ENCODE measurements at regions not wholly inside any gene's neighbourhood (a gene's known extent, or its start where the extent isn't known, plus 50 kb on each side); places are given as distances from the start of the nearest gene placed in this dataset.

DNA sequence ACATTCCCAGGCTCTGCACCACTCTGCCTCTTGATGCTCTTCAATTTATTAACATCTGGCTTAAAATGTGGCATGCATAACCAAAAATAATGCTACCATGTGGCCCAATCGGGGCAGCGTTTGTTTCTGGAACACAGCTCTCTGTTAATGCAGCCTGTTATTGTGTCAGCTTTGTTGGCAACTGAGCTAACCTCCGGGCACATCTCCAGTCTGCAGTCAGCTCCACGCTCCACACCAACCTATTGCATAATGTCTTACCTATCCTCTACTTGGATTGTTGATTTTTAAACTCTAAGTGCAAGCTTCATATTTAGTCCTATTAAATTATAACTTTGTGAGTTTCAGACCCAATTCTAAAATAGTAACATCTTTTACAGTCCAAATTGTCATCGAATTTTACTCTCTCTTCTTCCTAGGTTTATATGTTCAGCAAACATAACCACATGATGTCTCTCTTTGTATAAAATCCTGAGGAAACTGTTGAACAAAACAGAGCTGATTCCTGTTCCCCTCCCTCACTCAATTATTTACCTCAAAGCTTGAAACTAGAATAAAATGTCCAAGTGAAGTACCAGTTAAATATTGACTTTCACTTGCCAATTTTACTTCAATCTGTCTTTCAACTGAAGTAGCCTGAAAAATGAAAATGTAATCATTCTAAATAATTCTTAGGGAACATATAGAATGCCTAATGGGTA lies 92.2 kb upstream of the RAPGEF2 start:
- Histone ChIP-seq H3K36me3 (ENCODE audit: control insufficient read depth in 2 of 3, insufficient read depth in 3 of 3, low read length in 3 of 3) (no peaks in the 10 kb centered on the region), H3K9me3 (ENCODE audit: control insufficient read depth in 2 of 3, insufficient read depth in 1 of 3, low read length in 3 of 3) (no peaks in the 10 kb centered on the region), H3K4me1 (ENCODE audit: control insufficient read depth in 2 of 3, insufficient read depth in 2 of 3, low read depth in 1 of 3, low read length in 3 of 3) (peaks cover 0 to 1% (median 0%) of the 10 kb centered on the region in 3 donors), H3K27me3 (ENCODE audit: control insufficient read depth, insufficient read depth, low read length) (no peaks in the 10 kb centered on the region), H3K4me3 (ENCODE audit: low read length in 3 of 3) (no peak overlapping the region), H3K27ac (ENCODE audit: low read depth in 2 of 2, low read length in 2 of 2) (peak overlapping the region; percentile 51 to 64), H3K9ac (ENCODE audit: low read length in 3 of 3) (no peak overlapping the region)
- intact Hi-C loops (cut with DNase I), result no loop called here
- FAIRE-seq (peak; percentile 47), DNase-seq (no peak)
- TF ChIP-seq, protein P1, sequence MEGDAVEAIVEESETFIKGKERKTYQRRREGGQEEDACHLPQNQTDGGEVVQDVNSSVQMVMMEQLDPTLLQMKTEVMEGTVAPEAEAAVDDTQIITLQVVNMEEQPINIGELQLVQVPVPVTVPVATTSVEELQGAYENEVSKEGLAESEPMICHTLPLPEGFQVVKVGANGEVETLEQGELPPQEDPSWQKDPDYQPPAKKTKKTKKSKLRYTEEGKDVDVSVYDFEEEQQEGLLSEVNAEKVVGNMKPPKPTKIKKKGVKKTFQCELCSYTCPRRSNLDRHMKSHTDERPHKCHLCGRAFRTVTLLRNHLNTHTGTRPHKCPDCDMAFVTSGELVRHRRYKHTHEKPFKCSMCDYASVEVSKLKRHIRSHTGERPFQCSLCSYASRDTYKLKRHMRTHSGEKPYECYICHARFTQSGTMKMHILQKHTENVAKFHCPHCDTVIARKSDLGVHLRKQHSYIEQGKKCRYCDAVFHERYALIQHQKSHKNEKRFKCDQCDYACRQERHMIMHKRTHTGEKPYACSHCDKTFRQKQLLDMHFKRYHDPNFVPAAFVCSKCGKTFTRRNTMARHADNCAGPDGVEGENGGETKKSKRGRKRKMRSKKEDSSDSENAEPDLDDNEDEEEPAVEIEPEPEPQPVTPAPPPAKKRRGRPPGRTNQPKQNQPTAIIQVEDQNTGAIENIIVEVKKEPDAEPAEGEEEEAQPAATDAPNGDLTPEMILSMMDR (IDR thresholded peaks at IDR 0.05; ENCODE audit: borderline replicate concordance, extremely low read depth, insufficient read depth), result no peak

GRCh38 chr4:159012381-159012780 lies 90.5 kb upstream of the RAPGEF2 start:
- DNase-seq (no peak), FAIRE-seq (no peak)
- Histone ChIP-seq H3K36me3 (ENCODE audit: control insufficient read depth in 2 of 3, insufficient read depth in 3 of 3, low read length in 3 of 3) (no peaks in the 10 kb centered on the region), H3K9me3 (ENCODE audit: control insufficient read depth in 2 of 3, insufficient read depth in 1 of 3, low read length in 3 of 3) (no peaks in the 10 kb centered on the region), H3K27me3 (ENCODE audit: control insufficient read depth, insufficient read depth, low read length) (no peaks in the 10 kb centered on the region), H3K4me1 (ENCODE audit: control insufficient read depth in 2 of 3, insufficient read depth in 2 of 3, low read depth in 1 of 3, low read length in 3 of 3) (peaks cover 0 to 9% (median 0%) of the 10 kb centered on the region in 3 donors), H3K27ac (ENCODE audit: low read depth in 2 of 2, low read length in 2 of 2) (no peak overlapping the region), H3K4me3 (ENCODE audit: low read length in 3 of 3) (no peak overlapping the region), H3K9ac (ENCODE audit: low read length in 3 of 3) (no peak overlapping the region)
- TF ChIP-seq, protein P1 (IDR thresholded peaks at IDR 0.05; ENCODE audit: borderline replicate concordance, extremely low read depth, insufficient read depth), result no peak
- intact Hi-C loops (cut with DNase I), result no loop called here

GRCh38 chr4:159013692-159014091 lies 89.2 kb upstream of the RAPGEF2 start:
- Histone ChIP-seq H3K4me1 (ENCODE audit: control insufficient read depth in 2 of 3, insufficient read depth in 2 of 3, low read depth in 1 of 3, low read length in 3 of 3) (peaks cover 0 to 9% (median 0%) of the 10 kb centered on the region in 3 donors), H3K9me3 (ENCODE audit: control insufficient read depth in 2 of 3, insufficient read depth in 1 of 3, low read length in 3 of 3) (no peaks in the 10 kb centered on the region), H3K9ac (ENCODE audit: low read length in 3 of 3) (no peak overlapping the region), H3K27me3 (ENCODE audit: control insufficient read depth, insufficient read depth, low read length) (no peaks in the 10 kb centered on the region), H3K36me3 (ENCODE audit: control insufficient read depth in 2 of 3, insufficient read depth in 3 of 3, low read length in 3 of 3) (no peaks in the 10 kb centered on the region), H3K4me3 (ENCODE audit: low read length in 3 of 3) (no peak overlapping the region), H3K27ac (ENCODE audit: low read depth in 2 of 2, low read length in 2 of 2) (no peak overlapping the region)
- DNase-seq (no peak), FAIRE-seq (no peak)
- TF ChIP-seq, protein P1 (IDR thresholded peaks at IDR 0.05; ENCODE audit: borderline replicate concordance, extremely low read depth, insufficient read depth), result no peak
- intact Hi-C loops (cut with DNase I), result no loop called here

Measured in kidney (tissue), 13 donors.